ENCODE measurements at regions not wholly inside any gene's neighbourhood (a gene's known extent, or its start where the extent isn't known, plus 50 kb on each side); places are given as distances from the start of the nearest gene placed in this dataset.

DNA sequence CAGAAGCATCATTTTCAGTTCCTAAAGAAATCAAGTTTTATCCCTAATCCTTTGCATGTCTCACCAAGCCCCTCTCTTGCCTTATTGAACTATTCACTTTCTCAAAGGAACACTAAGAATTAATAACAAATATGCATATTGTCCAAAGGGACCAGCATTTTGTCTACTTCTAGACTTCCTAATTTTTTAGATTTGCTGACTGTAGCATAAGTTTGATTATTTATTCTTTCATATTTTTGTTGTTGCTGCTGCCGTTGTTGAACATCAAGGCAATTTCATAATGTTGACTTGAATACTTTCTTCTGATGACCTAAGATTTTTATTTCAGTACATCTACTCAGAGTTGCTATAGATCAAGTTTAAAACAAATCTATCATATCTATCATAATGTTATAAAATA, 111.2 kb upstream of the HAPLN1 start:
- TF ChIP-seq GATA3 (IDR thresholded peaks at IDR 0.05; ENCODE audit: low read depth, low read length) (no peak), GATA2 (IDR thresholded peaks at IDR 0.05; ENCODE audit: low read depth, low read length) (no peak)
